ENCODE measurements at regions not wholly inside any gene's neighbourhood (a gene's known extent, or its start where the extent isn't known, plus 50 kb on each side); places are given as distances from the start of the nearest gene placed in this dataset.

- H3K9ac ChIP-seq (ENCODE audit: low read length) = no peak overlapping the region
- no peaks in the 10 kb centered on the region for H4K20me1 ChIP-seq (ENCODE audit: insufficient read depth, low read length)
- no peaks in the 10 kb centered on the region for H3K4me1 ChIP-seq (ENCODE audit: insufficient read depth, low read length, severe bottlenecking)
- no peaks in the 10 kb centered on the region for H3K9me2 ChIP-seq (ENCODE audit: low read depth, low read length)
- H3K4me2 ChIP-seq (ENCODE audit: low read length) = no peak overlapping the region
- H2AFZ ChIP-seq (ENCODE audit: low read length) = no peak overlapping the region
- H3K9me3 ChIP-seq (ENCODE audit: low read length) = no peaks in the 10 kb centered on the region
- no peak overlapping the region for H3K4me3 ChIP-seq (ENCODE audit: low read depth, low read length, poor library complexity, severe bottlenecking)
- no peaks in the 10 kb centered on the region for H3K79me2 ChIP-seq (ENCODE audit: insufficient read depth, low read length)
- H3K27me3 ChIP-seq (ENCODE audit: insufficient read depth, low read length) = no peaks in the 10 kb centered on the region
- TF ChIP-seq EZH2 (IDR thresholded peaks at IDR 0.05; ENCODE audit: borderline replicate concordance, low read length) (no peak), CTCF (IDR thresholded peaks at IDR 0.05; ENCODE audit: low read length) (no peak)
- no peaks in the 10 kb centered on the region for H3F3A ChIP-seq (ENCODE audit: insufficient read depth, low read length)
- H3K36me3 ChIP-seq (ENCODE audit: insufficient read depth, low read length) = no peaks in the 10 kb centered on the region
- no peak overlapping the region for H3K27ac ChIP-seq (ENCODE audit: low read depth, low read length, poor library complexity, severe bottlenecking)
Observed at GRCh38 chr5:164627021-164627420, 1121.6 kb downstream of the MAT2B start.

GRCh38 chr5:164636456-164636855 lies 1131.0 kb downstream of the MAT2B start:
- Histone ChIP-seq H2AFZ (ENCODE audit: low read length) (no peak overlapping the region), H3K27me3 (ENCODE audit: insufficient read depth, low read length) (no peaks in the 10 kb centered on the region), H3K9ac (ENCODE audit: low read length) (no peak overlapping the region), H3K27ac (ENCODE audit: low read depth, low read length, poor library complexity, severe bottlenecking) (no peak overlapping the region), H3K79me2 (ENCODE audit: insufficient read depth, low read length) (no peaks in the 10 kb centered on the region), H3K4me2 (ENCODE audit: low read length) (no peak overlapping the region), H4K20me1 (ENCODE audit: insufficient read depth, low read length) (no peaks in the 10 kb centered on the region), H3K36me3 (ENCODE audit: insufficient read depth, low read length) (no peaks in the 10 kb centered on the region), H3K9me3 (ENCODE audit: low read length) (no peaks in the 10 kb centered on the region), H3K4me1 (ENCODE audit: insufficient read depth, low read length, severe bottlenecking) (no peaks in the 10 kb centered on the region), H3K4me3 (ENCODE audit: low read depth, low read length, poor library complexity, severe bottlenecking) (no peak overlapping the region), H3F3A (ENCODE audit: insufficient read depth, low read length) (no peaks in the 10 kb centered on the region), H3K9me2 (ENCODE audit: low read depth, low read length) (no peaks in the 10 kb centered on the region)
- TF ChIP-seq CTCF (IDR thresholded peaks at IDR 0.05; ENCODE audit: low read length) = no peak

DNA sequence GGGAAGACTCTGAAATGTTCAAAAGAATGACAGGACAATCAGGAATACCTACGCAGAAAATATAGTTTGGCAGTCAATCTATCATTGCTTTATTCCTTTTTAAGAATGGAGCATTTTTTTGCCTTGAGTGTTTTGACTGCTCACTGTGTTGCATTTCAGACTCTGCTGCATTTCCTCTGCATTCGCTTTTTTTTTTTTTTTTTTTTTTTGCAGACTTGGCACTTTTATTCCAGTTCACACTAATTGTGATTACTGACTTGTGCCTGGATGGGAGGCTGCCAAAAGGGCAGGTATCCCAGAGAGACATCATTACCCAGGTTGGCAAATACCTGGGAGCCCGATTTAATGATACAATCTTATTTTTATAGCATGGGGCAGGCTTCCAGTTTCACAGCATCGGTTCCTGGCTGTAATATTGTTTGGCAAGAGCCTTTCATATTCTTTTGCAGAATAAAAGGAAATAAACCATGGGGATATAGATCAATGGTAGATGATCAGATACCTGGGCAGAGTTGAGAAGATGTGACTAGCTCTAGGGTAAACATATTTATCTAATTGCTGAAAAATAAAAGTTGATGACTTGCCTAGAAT lies 1132.6 kb downstream of the MAT2B start:
- no peak overlapping the region for H2AFZ ChIP-seq (ENCODE audit: low read length)
- H3K9me3 ChIP-seq (ENCODE audit: low read length) = no peaks in the 10 kb centered on the region
- no peaks in the 10 kb centered on the region for H3K4me1 ChIP-seq (ENCODE audit: insufficient read depth, low read length, severe bottlenecking)
- H3F3A ChIP-seq (ENCODE audit: insufficient read depth, low read length) = no peaks in the 10 kb centered on the region
- H3K4me3 ChIP-seq (ENCODE audit: low read depth, low read length, poor library complexity, severe bottlenecking) = no peak overlapping the region
- no peak overlapping the region for H3K4me2 ChIP-seq (ENCODE audit: low read length)
- no peak for TF ChIP-seq EZH2 (IDR thresholded peaks at IDR 0.05; ENCODE audit: borderline replicate concordance, low read length)
- TF ChIP-seq CTCF (IDR thresholded peaks at IDR 0.05; ENCODE audit: low read length) = no peak
- H3K36me3 ChIP-seq (ENCODE audit: insufficient read depth, low read length) = no peaks in the 10 kb centered on the region
- no peak overlapping the region for H3K27ac ChIP-seq (ENCODE audit: low read depth, low read length, poor library complexity, severe bottlenecking)
- no peaks in the 10 kb centered on the region for H3K27me3 ChIP-seq (ENCODE audit: insufficient read depth, low read length)
- H4K20me1 ChIP-seq (ENCODE audit: insufficient read depth, low read length) = no peaks in the 10 kb centered on the region
- no peak overlapping the region for H3K9ac ChIP-seq (ENCODE audit: low read length)
- H3K79me2 ChIP-seq (ENCODE audit: insufficient read depth, low read length) = no peaks in the 10 kb centered on the region
- no peaks in the 10 kb centered on the region for H3K9me2 ChIP-seq (ENCODE audit: low read depth, low read length)
